ENCODE measurements at regions not wholly inside any gene's neighbourhood (a gene's known extent, or its start where the extent isn't known, plus 50 kb on each side); places are given as distances from the start of the nearest gene placed in this dataset.

DNA sequence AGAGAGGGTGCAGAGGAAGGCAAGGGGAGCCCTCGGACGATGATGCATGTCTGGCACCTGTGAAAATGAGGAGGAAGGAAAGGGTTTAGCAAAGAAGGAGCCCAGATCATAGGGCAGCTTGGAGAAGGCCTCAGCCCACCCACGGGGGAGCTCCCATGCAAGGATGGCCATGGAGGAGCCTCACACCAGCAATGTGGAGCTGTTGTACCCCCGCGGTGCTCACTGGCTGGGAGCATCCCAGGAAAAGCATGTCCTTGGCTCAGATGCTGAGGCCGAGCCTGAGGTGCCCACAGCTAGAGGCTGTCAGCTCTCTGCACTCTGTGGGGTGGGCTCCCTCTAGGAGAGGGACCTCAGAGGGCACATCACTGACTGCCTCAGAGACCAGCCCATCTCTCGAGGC, 622.6 kb downstream of the AACS start:
- no peak for FAIRE-seq

GRCh38 chr12:125688223-125688622, 623.0 kb downstream of the AACS start:
- no peak for FAIRE-seq

DNA sequence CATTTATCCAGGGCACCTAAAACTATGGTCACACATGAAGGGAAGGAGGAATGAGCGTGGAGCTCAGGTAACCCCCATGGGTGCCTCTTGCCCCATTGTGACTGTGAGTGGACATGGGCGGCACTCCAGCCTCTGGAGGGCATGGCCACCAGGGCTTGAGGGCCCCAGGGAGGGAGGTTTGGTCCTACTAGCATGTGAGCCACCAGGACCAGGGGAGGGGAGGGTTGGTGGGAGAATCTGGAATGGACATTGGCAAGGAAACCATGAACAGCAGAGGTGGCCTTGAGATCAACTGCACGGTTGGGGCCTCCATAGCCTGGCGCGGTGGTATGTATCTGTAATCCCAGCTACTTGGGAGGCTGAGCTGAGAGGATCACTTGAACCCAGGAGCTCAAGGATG, 623.6 kb downstream of the AACS start:
- FAIRE-seq, result no peak

DNA sequence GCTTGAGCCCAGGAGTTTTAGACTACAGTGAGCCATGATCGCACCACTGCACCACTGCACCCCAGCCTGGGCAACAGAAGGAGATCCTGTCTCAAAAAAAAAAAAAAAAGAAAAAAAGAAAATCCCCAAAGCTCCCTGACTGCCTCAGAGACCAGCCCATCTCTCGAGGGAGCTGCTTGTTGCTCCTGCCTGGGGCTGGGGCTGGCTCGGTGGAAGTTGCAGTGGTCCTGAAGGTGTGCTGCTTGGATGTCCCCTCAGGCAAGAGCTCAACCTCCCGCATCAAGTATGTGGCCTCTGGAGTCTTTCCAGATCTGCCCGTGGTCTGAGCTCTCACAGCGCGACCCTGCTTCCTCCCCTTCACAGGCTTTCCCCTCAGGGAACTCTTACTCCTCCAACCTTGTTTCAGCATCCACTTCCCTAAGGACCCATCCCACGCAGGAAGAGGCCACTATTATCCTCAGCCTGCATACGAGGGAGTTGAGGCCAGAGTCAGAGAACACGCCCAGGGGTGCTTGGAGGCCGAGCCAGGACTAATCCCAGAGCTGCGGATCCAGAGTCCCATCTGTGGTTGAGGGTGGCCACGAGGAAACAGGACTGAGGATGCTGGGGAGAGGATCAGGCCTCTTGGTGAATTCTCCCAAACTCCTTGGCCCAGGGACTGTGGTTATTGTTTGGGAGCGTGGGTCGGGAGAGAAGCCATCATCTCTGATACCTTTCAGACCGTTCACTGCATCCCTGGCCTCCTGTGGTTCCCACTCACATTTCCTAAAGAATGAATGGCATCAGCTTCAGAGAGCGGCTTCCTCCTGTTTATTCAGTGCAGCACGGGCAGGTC, 624.6 kb downstream of the AACS start:
- no peak for FAIRE-seq

GRCh38 chr12:125690841-125691240, 625.6 kb downstream of the AACS start:
- FAIRE-seq, result no peak

DNA sequence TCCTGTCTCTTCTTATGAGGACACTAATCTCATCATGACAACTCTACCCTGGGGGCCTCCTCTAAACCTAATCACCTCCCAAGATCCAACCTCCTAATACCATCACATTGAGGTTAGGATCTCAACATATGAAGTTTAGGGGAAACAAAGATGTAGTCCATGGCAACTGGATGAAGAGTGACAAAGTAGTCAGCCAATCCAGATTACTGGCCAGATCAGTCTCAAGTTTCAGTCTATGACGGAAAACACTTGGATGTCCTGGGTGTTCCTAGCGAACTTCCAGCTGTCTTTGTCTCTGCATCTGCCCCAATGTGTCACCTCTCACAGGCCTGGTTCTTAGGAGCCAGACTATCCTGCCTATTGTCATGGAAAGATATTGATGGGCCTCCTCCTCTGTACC, 630.8 kb downstream of the AACS start:
- FAIRE-seq, result no peak

DNA sequence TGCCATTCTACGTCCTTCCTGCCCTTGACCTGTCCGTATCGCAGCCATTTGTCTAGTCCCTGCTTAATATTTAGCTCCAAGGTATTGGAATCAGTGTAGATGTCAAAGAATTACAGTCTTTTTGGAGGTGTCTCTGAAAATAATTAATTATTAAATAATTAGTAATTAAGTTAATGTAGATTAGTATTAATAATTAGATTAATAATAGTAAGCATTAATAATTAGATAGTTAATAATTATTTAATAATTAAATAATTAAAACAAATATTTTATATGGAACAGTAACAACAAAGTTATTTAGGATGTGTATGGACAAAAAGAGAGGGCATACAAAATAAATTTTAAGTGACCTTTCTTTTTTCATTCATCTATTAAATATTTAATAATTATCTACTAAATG, 639.6 kb downstream of the AACS start:
- no peak for FAIRE-seq

DNA sequence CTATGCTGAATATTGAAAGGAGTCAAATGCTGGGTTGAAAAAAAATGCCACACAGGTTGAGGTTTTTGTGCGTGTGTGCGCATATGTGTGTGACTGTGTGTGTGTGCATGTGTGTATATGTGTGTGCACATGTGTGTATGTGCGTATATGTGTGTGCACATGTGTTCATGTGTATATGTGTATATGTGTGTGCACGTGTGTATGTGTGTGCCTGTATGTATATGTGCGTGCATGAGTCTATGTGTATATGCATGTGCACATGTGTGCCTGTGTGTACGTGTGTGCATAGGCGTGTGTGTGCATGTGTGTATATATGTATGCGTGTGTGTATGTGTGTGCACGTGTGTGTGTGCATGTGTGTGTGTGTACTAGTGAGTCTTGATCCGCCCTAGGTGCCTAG, 655.7 kb downstream of the AACS start:
- no peak for FAIRE-seq

- FAIRE-seq, result no peak
These were observed 668.9 kb downstream of the AACS start for GRCh38 chr12:125734137-125734536.

DNA sequence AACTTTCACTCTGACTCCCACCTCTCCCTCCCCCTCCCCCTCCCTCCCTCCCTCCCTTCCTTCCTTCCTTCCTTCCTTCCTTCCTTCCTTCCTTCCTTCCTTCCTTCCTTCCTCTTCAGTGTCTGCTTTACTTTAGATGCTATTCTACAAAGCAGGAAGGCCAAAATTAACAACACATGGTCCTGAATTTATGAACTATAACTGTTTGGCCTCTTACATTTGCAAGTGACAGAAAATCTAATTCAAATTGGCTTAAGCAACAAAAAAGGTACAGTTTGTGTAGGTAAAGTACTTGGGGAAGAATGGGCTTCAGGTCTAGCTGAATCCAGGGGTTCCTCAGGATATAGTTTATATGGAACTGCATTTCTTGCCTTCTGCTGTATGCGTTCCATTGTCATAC, 673.0 kb downstream of the AACS start:
- FAIRE-seq, result no peak

- no peak for FAIRE-seq
These were observed 677.2 kb downstream of the AACS start for GRCh38 chr12:125742413-125742812.

DNA sequence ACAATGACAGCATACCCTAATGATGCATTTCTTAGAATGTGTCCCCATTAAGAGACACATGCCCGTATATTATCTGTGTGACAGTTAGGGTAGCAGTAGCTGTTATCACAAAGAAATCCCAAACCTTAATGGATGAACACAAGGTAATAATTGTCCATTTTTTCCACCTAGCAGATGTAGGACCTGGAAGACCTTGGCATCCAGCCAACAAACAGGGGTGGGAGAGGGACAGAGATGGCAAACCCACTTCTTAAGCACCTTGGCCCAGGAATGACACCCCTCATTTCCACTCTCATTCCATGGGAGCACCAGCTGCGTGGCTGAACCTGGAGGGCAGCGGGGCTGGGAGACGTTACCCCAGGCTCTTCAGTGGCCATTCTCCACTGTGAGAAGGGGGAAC, 679.0 kb downstream of the AACS start:
- FAIRE-seq, result no peak

GRCh38 chr12:125755512-125755911, 690.3 kb downstream of the AACS start:
- no peak for FAIRE-seq

GRCh38 chr12:125766091-125766490, 700.9 kb downstream of the AACS start:
- FAIRE-seq, result no peak

- FAIRE-seq, result no peak
These were observed 707.2 kb downstream of the AACS start for GRCh38 chr12:125772403-125772802.

- FAIRE-seq, result no peak
These were observed 707.9 kb downstream of the AACS start for GRCh38 chr12:125773033-125773640.

DNA sequence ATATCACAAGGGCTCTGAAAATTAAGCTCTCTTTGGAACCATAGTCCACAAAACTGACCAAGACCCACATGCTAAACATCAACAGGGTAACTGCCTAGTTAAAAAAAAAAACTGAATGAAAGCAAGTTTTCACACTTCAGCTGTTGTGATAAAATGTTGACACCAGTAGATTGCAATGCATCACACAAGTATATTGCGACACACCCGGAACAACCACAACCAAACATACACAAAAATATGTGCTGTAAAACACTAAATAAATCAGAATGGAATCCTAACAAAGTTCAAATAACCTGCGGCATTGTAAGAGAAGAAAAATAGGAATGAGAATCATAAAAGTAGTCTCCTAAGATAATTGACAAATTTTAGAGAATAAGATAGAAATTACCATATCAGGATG, 710.3 kb downstream of the AACS start:
- no peak for FAIRE-seq

DNA sequence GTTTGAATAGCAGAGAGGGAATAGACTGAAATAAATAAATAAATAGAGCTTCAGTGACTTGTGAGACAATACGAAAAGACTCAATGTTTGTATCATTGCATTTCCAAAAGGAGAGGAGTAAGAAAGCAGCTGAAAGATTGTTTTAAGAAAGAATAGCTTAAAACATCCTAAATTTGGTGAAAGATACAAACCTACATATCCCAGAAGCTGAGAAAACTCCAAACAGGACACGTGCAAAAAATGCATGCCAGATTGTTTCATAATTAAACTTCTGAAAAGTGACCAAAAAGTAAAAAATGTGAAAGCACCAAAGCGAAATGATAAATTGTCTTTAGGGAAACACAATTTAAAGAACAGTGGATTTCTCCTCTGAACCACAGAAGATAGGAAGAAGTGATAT, 711.0 kb downstream of the AACS start:
- no peak for FAIRE-seq

GRCh38 chr12:125786143-125786542, 720.9 kb downstream of the AACS start:
- no peak for FAIRE-seq

GRCh38 chr12:125794401-125794800, 729.2 kb downstream of the AACS start:
- no peak for FAIRE-seq

DNA sequence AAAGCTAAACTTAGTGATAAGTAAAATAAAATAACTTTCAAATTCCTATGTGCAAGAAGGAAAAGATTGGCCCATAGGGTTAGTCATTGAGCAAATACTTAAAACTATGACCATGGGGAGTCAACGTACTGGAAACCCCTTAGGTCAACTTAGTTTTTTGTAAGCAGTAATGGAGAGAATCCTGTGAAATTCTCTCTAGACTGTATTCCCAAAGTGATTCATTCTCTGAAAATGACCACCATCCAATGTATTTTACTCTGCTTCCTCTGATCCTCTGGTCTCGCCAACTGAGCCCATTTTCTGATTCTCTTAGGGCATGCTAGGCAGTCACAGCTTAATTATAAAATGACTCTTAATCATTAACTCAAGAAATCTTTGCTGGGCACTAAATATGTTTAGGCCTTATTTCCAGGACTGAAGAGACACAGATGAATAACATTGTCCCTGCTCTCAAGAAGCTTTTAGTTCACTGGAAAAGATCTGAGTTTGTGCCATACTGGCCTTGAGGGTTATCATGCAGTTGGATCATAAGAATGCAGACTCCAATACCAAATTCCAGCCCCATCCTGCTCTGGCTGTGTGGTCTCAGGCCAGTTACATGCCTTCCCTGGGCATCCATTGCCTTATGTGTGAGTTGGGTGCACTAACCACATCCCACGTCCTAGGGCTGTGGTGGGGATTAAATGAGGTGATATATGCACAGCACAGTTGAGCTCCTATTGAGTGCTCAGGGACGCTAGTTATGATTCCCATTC, 732.4 kb downstream of the AACS start:
- FAIRE-seq, result no peak

GRCh38 chr12:125804660-125805059, 739.4 kb downstream of the AACS start:
- no peak for FAIRE-seq

GRCh38 chr12:125824276-125824675, 759.0 kb downstream of the AACS start:
- no peak for FAIRE-seq

DNA sequence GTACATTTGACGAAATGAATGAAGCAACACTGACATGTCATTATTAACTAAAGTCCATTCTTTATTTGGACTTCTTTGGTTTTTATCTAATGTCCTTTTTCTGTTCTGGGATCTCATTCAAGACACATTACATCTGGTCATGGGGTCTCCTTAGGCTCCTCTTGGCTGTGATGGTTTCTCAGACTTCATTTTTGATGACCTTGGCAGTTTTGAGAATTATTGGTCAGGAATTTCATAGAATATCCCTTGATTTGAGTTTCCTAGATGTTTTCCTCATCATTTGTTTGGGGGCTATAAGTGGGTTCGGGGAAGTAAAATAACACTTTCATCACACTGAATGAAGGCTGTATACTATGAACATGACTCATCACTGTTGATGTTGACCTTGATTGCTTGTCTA, 770.6 kb downstream of the AACS start:
- no peak for FAIRE-seq

All from colon (tissue), 2 donors.